22Rv1 (cell line): ENCODE measurements at regions not wholly inside any gene's neighbourhood (a gene's known extent, or its start where the extent isn't known, plus 50 kb on each side); places are given as distances from the start of the nearest gene placed in this dataset.

Source experiments
- ZFX ChIP-seq: fragments of 450-650 bp; IDR thresholded peaks from 2 replicates; pipeline ENCODE4 v1.6.1; 2017; ENCODE audit warnings: antibody characterized with exemption, borderline replicate concordance
- TF ChIP-seq, protein P1 (sequence below): fragments of 450-650 bp; IDR thresholded peaks from 2 replicates; pipeline ENCODE4 v1.5.1; 2017; ENCODE audit warnings: mild to moderate bottlenecking

DNA sequence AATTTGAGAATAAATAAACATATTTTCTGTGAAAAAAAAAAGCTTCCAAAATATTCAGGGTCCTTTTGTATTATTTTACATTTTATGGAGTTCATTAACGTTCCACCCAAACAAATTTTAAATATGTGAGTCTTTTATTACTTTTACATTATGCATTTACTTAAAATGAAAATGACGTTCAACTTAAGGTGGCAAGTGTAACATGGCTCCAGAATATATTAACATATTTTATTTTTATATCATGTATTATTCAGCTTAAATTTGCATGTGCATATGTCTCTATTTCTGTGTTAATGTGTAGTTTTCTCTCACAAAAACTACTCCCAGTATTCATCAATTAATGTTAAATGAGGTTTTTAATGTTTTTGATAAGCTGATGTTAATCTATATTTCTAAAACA, 243.6 kb upstream of the CNTN3 start:
- TF ChIP-seq, protein P1, sequence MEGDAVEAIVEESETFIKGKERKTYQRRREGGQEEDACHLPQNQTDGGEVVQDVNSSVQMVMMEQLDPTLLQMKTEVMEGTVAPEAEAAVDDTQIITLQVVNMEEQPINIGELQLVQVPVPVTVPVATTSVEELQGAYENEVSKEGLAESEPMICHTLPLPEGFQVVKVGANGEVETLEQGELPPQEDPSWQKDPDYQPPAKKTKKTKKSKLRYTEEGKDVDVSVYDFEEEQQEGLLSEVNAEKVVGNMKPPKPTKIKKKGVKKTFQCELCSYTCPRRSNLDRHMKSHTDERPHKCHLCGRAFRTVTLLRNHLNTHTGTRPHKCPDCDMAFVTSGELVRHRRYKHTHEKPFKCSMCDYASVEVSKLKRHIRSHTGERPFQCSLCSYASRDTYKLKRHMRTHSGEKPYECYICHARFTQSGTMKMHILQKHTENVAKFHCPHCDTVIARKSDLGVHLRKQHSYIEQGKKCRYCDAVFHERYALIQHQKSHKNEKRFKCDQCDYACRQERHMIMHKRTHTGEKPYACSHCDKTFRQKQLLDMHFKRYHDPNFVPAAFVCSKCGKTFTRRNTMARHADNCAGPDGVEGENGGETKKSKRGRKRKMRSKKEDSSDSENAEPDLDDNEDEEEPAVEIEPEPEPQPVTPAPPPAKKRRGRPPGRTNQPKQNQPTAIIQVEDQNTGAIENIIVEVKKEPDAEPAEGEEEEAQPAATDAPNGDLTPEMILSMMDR: no peak
- TF ChIP-seq ZFX: no peak
